Lower lobe of right lung (tissue), 2 donors: ENCODE measurements at regions not wholly inside any gene's neighbourhood (a gene's known extent, or its start where the extent isn't known, plus 50 kb on each side); places are given as distances from the start of the nearest gene placed in this dataset.

Experiments used
- ATAC-seq, 2 donors: fragments of 200-7000 bp; cut with Tn5 transposase; one replicate each; pipeline ENCODE4 v1.9.1; 2020 to 2022; ENCODE audit warnings: mild to moderate bottlenecking in 2 of 2, moderate library complexity in 2 of 2
- DNase-seq: peaks from one replicate; pipeline ENCODE4 v3.0.0-alpha.2; 2020
- H3K27ac ChIP-seq: fragments of 200-600 bp; one replicate; pipeline ENCODE4 v1.8.0; 2022
- H3K27me3 ChIP-seq: fragments of 200-600 bp; one replicate; pipeline ENCODE4 v1.8.0; 2022; ENCODE audit warnings: low read depth
- H3K36me3 ChIP-seq: fragments of 200-600 bp; one replicate; pipeline ENCODE4 v1.8.0; 2022; ENCODE audit warnings: mild to moderate bottlenecking
- H3K4me1 ChIP-seq: fragments of 200-600 bp; one replicate; pipeline ENCODE4 v1.8.0; 2022
- H3K4me3 ChIP-seq: fragments of 200-600 bp; one replicate; pipeline ENCODE4 v1.8.0; 2022; ENCODE audit warnings: mild to moderate bottlenecking
- H3K9me3 ChIP-seq: fragments of 200-600 bp; one replicate; pipeline ENCODE4 v1.8.0; 2022
- intact Hi-C: fragments of 100-400 bp; cut with DNase I; formaldehyde crosslinking; loops from one replicate; pipeline ENCODE4 v1.11.0; 2022
- TF ChIP-seq, protein P1 (sequence below): fragments of 200-600 bp; IDR thresholded peaks from one replicate; pipeline ENCODE4 v1.8.0; 2022; ENCODE audit warnings: antibody characterized with exemption, mild to moderate bottlenecking
- donor health status: DM: no; HTN: yes; CAD: no; lungs with severe emphysema.

DNA sequence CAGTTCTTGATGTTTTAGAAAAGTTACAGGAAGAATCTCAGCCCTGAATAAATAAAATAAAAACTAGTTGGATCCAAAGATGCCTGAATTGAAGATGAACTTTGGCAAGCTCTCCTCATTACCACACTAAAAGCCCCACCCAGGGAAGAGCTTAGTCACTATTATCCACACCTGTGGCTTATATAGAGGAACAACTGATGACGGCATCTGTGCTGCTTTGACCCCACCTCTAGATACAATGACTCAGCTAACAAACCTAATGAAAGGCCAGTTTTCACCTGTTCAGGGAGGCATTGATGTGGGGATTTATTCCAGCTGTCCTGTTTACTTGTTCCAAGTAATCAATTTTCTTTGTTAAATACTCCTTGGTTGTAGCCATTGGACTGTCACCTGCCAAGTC lies 604.7 kb upstream of the EPHA6 start:
- Histone ChIP-seq H3K9me3 (no peaks in the 10 kb centered on the region), H3K27ac (no peak overlapping the region), H3K27me3 (no peaks in the 10 kb centered on the region), H3K4me3 (no peak overlapping the region), H3K36me3 (no peaks in the 10 kb centered on the region), H3K4me1 (no peaks in the 10 kb centered on the region)
- ATAC-seq (no peak), DNase-seq (no peak)
- TF ChIP-seq, protein P1, sequence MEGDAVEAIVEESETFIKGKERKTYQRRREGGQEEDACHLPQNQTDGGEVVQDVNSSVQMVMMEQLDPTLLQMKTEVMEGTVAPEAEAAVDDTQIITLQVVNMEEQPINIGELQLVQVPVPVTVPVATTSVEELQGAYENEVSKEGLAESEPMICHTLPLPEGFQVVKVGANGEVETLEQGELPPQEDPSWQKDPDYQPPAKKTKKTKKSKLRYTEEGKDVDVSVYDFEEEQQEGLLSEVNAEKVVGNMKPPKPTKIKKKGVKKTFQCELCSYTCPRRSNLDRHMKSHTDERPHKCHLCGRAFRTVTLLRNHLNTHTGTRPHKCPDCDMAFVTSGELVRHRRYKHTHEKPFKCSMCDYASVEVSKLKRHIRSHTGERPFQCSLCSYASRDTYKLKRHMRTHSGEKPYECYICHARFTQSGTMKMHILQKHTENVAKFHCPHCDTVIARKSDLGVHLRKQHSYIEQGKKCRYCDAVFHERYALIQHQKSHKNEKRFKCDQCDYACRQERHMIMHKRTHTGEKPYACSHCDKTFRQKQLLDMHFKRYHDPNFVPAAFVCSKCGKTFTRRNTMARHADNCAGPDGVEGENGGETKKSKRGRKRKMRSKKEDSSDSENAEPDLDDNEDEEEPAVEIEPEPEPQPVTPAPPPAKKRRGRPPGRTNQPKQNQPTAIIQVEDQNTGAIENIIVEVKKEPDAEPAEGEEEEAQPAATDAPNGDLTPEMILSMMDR = no peak
- intact Hi-C loops = no loop called here

DNA sequence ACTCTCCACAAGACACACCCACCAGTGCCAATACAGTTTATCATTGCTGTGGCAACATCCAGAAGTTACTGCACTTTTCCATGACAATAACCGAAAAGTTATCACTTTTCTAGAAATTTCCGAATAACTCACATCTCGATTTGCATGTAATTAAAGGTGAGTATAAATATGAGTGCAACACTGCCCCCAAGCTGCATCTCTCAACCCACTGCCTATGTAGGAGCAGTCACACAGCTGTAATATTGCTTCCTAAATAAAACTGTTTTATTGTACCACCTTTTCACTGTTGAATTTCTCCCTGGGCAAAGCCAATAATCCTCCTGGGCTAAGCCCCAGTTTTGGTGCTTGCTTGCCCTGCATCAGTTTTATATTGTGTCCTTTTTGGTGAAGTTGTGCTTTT lies 601.0 kb upstream of the EPHA6 start:
- Histone ChIP-seq H3K27me3 (no peaks in the 10 kb centered on the region), H3K4me1 (no peaks in the 10 kb centered on the region), H3K27ac (no peak overlapping the region), H3K4me3 (no peak overlapping the region), H3K36me3 (no peaks in the 10 kb centered on the region), H3K9me3 (no peaks in the 10 kb centered on the region)
- ATAC-seq (no peak), DNase-seq (no peak)
- intact Hi-C loops = no loop called here
- TF ChIP-seq, protein P1 = no peak

DNA sequence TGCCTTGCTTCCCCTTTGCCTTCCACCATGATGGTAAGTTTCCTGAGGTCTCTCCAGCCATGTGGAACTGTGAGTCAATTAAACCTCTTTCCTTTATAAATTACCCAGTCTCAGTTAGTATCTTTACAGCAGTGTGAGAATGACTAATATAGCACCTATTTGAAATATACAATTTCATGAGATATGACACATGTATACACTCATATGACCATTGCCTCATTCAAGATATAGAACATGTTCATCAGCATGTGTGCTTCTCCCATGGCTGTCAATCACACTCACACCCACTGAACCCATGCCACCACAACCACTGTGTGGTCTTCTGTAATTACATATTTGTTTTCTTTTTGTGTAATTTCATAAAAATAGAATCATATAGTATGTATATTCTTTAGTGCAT lies 599.5 kb upstream of the EPHA6 start:
- H3K27me3 ChIP-seq = no peaks in the 10 kb centered on the region
- no peak for DNase-seq
- no peaks in the 10 kb centered on the region for H3K9me3 ChIP-seq
- no peak overlapping the region for H3K27ac ChIP-seq
- intact Hi-C loops = no loop called here
- no peaks in the 10 kb centered on the region for H3K36me3 ChIP-seq
- no peak for ATAC-seq
- H3K4me3 ChIP-seq = no peak overlapping the region
- TF ChIP-seq, protein P1 = no peak
- no peaks in the 10 kb centered on the region for H3K4me1 ChIP-seq

DNA sequence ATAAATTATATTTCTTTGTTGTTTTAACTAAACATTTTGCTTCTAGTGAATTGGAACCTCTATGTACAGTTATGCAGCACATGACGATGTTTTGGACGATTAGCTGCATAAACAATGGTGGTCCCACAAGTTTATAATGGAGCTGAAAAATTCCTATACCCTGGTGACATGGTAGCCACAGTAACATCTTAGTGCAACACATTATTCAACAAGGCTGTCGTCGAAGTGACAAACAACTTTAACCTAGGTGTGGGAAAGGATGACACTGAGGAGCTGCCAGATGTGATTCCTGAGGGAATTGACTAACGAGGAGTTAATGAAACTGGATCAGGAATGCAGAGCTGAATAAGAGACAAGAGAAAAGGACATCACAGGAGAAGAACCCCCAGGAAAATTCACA lies 588.9 kb upstream of the EPHA6 start:
- Histone ChIP-seq H3K9me3 (no peaks in the 10 kb centered on the region), H3K4me1 (no peaks in the 10 kb centered on the region), H3K27me3 (no peaks in the 10 kb centered on the region), H3K36me3 (no peaks in the 10 kb centered on the region), H3K27ac (no peak overlapping the region), H3K4me3 (no peak overlapping the region)
- no peak for DNase-seq
- TF ChIP-seq, protein P1 = no peak
- intact Hi-C loops = no loop called here
- ATAC-seq = no peak

DNA sequence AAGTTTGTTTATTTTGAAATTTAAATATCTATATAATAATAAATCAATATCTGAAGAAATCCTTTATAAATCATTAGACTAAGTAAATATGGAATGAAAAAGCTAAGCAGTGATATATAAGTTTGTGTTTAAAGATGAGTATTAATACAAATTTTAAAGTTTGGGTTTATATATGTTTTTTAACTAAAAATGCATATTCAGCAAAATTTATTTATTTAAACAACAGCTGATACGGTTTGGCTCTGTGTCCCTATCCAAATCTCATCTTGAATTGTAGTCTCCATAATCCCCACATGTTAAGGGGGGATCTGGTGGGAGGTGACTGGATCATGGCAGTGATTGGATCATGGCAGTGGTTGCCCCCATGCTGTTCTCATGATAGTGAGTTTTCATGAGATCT lies 580.7 kb upstream of the EPHA6 start:
- DNase-seq = no peak
- intact Hi-C loops = no loop called here
- H3K27me3 ChIP-seq = no peaks in the 10 kb centered on the region

More for the DNA sequence above, 580.7 kb upstream of the EPHA6 start:
- Histone ChIP-seq H3K9me3 (no peaks in the 10 kb centered on the region), H3K36me3 (no peaks in the 10 kb centered on the region), H3K4me1 (no peaks in the 10 kb centered on the region), H3K27ac (no peak overlapping the region), H3K4me3 (no peak overlapping the region)
- no peak for ATAC-seq
- TF ChIP-seq, protein P1 = no peak
